Fibroblast of lung (primary cell): ENCODE measurements at regions not wholly inside any gene's neighbourhood (a gene's known extent, or its start where the extent isn't known, plus 50 kb on each side); places are given as distances from the start of the nearest gene placed in this dataset.

Experiments used
- EZH2 ChIP-seq: IDR thresholded peaks from 2 replicates; pipeline ENCODE4 v1.5.1; 2012; ENCODE audit warnings: low read length, control low read depth, mild to moderate bottlenecking; ENCODE audit errors: missing control alignments
- TF ChIP-seq, protein P1 (sequence below), 2 donors: IDR thresholded peaks in 1 of 2; conservative IDR thresholded peaks in 1 of 2; 1 replicate in 1 of 2; 2 replicates in 1 of 2; pipeline ENCODE4 v1.5.1; 2011 to 2012; ENCODE audit warnings: low read length in 2 of 2, control low read depth in 1 of 2, inconsistent platforms in 1 of 2, low read depth in 1 of 2, mild to moderate bottlenecking in 1 of 2

DNA sequence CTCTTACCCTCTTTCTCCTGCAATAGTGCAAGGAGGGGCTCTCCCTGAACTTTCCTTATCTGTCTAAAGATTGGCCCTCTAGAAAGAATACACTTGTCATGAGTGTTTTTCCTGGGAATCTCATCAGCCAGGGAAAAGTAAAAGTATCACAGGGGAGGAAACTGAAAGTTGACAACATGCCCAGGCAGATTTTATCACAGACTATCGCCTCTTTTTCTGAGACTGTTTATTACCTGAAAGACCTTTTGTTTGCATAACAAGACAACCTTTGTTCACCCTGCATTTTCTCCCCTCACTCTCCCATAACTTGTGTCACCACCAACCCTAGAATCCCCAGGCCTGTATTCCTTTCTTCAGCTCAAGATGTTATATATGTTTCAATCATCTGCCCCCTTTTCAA lies 794.7 kb upstream of the ADAMTS5 start:
- TF ChIP-seq, protein P1, sequence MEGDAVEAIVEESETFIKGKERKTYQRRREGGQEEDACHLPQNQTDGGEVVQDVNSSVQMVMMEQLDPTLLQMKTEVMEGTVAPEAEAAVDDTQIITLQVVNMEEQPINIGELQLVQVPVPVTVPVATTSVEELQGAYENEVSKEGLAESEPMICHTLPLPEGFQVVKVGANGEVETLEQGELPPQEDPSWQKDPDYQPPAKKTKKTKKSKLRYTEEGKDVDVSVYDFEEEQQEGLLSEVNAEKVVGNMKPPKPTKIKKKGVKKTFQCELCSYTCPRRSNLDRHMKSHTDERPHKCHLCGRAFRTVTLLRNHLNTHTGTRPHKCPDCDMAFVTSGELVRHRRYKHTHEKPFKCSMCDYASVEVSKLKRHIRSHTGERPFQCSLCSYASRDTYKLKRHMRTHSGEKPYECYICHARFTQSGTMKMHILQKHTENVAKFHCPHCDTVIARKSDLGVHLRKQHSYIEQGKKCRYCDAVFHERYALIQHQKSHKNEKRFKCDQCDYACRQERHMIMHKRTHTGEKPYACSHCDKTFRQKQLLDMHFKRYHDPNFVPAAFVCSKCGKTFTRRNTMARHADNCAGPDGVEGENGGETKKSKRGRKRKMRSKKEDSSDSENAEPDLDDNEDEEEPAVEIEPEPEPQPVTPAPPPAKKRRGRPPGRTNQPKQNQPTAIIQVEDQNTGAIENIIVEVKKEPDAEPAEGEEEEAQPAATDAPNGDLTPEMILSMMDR (conservative IDR thresholded peaks at IDR 0.05 in 1 of 2, IDR thresholded peaks at IDR 0.05 in 1 of 2; ENCODE audit: low read depth in 1 of 2, low read length in 2 of 2): no peak
- TF ChIP-seq EZH2: no peak
